ENCODE measurements at regions not wholly inside any gene's neighbourhood (a gene's known extent, or its start where the extent isn't known, plus 50 kb on each side); places are given as distances from the start of the nearest gene placed in this dataset.

DNA sequence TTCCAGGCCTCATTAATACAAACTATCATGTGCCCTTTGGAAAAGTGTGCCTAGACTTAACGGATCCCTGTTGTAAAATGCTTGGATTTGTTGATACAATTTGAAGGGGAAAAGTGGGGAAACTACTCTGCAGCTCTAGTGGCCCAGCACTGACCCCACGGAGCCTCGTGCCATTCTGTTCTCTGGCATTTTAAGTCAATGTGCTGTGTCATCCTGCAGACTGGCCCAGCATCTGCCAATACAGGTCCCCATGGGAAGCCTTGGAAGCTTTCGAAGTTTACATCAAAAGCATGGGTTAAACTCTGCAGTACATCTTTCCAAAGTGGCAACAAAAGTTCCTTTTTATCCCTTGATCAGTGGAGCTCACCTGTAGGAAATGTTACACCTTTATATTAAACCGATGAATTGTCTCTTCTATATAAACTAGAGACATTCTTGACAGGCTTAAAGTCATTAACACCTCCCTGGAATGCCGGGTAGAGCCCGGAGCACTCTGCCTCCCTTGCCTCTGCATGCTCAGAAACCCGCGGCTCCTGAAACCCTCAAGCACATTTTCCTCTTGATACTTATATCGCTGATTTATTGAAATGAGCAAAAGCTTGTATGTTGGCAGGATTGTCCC, 596.0 kb upstream of the ADAMTS16 start:
- TF ChIP-seq, protein P1, sequence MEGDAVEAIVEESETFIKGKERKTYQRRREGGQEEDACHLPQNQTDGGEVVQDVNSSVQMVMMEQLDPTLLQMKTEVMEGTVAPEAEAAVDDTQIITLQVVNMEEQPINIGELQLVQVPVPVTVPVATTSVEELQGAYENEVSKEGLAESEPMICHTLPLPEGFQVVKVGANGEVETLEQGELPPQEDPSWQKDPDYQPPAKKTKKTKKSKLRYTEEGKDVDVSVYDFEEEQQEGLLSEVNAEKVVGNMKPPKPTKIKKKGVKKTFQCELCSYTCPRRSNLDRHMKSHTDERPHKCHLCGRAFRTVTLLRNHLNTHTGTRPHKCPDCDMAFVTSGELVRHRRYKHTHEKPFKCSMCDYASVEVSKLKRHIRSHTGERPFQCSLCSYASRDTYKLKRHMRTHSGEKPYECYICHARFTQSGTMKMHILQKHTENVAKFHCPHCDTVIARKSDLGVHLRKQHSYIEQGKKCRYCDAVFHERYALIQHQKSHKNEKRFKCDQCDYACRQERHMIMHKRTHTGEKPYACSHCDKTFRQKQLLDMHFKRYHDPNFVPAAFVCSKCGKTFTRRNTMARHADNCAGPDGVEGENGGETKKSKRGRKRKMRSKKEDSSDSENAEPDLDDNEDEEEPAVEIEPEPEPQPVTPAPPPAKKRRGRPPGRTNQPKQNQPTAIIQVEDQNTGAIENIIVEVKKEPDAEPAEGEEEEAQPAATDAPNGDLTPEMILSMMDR (IDR thresholded peaks at IDR 0.05; ENCODE audit: insufficient read depth, low read depth, low read length) = no peak
- no peak for TF ChIP-seq EZH2 (IDR thresholded peaks at IDR 0.05; ENCODE audit: insufficient read depth, low read length)
